Stimulated activated CD8-positive, alpha-beta memory T cell treated with anti-CD3 and anti-CD28 coated beads, Interleukin-4, amount 100 ng/mL, for 4 hours (primary cell): ENCODE measurements at regions not wholly inside any gene's neighbourhood (a gene's known extent, or its start where the extent isn't known, plus 50 kb on each side); places are given as distances from the start of the nearest gene placed in this dataset.

Experiments
- DNase-seq, 2 donors: peaks; one replicate each; pipeline ENCODE4 v3.0.0-alpha.2; 2020; ENCODE audit warnings: low read depth in 2 of 2, low spot score in 1 of 2

DNA sequence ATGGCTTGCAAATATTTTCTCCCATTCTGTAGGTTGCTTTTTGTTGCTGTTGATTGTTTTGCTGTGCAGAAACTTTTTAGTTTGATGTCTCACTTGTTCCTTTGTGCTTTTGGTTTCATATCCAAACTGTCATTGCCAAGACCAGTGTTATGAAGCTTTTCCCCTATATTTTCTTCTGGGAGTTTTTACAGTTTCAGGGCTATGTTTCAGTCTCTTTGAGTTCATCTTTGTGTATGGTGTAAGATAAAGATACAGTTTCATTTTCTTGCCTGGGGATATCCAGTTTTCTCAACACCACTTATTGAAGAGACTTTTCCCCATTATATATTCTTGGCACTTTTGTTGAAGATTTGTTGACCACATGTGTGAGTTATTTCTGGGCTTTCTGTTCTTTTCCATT lies 139.9 kb downstream of the MRPL57 start:
- no peak for DNase-seq

DNA sequence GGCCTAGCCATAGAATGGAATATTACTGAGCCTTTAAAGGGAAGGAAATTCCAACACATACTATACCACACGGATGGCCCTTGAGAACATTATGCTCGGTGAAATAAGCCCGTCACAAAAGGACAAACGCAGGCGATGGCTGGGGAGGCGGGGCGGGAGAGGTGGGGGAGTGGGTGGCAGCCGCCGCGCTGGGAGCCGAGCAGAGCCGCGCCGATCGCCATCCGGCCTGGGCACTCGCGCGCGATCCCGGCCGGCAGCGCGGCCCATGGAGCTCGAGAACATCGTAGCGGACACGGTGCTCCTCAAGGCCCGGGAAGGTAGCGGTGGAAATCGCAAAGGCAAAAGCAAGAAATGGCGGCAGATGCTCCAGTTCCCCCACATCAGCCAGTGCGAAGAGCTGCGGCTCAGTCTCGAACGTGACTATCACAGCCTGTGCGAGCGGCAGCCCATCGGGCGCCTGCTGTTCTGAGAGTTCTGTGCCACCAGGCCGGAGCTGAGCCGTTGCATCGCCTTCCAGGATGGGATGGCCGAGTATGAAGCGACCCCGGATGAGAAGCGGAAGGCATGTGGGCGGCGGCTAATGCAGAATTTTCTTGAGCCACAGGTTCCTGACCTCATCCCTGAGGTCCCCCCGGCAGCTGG lies 140.1 kb downstream of the ZDHHC20 start:
- DNase-seq: no peak

GRCh38 chr13:21319869-21320641 lies 139.0 kb downstream of the ZDHHC20 start:
- DNase-seq: no peak

- DNase-seq: no peak
Observed at GRCh38 chr13:21320642-21321034, 138.5 kb downstream of the ZDHHC20 start.

DNA sequence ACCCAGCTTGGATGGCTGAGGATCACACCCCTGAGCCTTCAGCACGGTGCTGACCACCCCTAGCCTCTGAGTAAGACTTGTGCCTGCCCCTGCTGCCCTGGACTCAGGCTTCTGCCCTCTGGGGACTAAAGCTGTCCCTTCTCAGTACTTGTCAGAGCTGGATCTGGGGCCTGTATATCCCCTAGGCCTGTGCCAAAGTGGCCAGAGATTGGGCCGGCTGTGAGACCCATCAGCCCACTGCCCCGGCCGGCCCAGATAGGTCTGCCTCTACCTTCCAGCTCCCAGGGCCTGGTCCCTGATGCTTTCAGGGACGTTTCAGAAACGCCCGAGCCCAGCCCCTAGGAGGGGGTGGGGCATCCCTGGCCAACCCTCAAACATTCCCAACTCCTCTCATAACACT lies 137.8 kb downstream of the ZDHHC20 start:
- DNase-seq: no peak

GRCh38 chr13:21322327-21322965 lies 136.7 kb downstream of the ZDHHC20 start:
- DNase-seq: no peak
